22Rv1 (cell line): ENCODE measurements at regions not wholly inside any gene's neighbourhood (a gene's known extent, or its start where the extent isn't known, plus 50 kb on each side); places are given as distances from the start of the nearest gene placed in this dataset.
"Not testable (repeated sequence)": the region's sequence is repeated elsewhere in the genome, so short reads cannot be mapped to it uniquely, and the experiment has no call there.

ENCODE experiments used
- H3K27ac ChIP-seq: fragments of 450-650 bp; 2 replicates; pipeline ENCODE4 v1.5.1; 2017
- CTCF ChIP-seq: fragments of 450-650 bp; IDR thresholded peaks from 2 replicates; pipeline ENCODE4 v1.5.1; 2017; ENCODE audit warnings: mild to moderate bottlenecking
- ZFX ChIP-seq: fragments of 450-650 bp; IDR thresholded peaks from 2 replicates; pipeline ENCODE4 v1.6.1; 2017; ENCODE audit warnings: antibody characterized with exemption, borderline replicate concordance

- TF ChIP-seq ZFX: no peak
- TF ChIP-seq CTCF: no peak
- no peak overlapping the region for H3K27ac ChIP-seq
Measured at GRCh38 chr1:48073798-48074530, 76.8 kb upstream of the TRABD2B start.

- no peak for TF ChIP-seq ZFX
- no peak for TF ChIP-seq CTCF
- H3K27ac ChIP-seq: no peak overlapping the region
Measured at GRCh38 chr1:48071513-48071912, 74.3 kb upstream of the TRABD2B start.

GRCh38 chr1:48070396-48070750, 73.2 kb upstream of the TRABD2B start:
- no peak for TF ChIP-seq CTCF
- TF ChIP-seq ZFX: no peak
- no peak overlapping the region for H3K27ac ChIP-seq

- TF ChIP-seq CTCF (no peak), ZFX (no peak)
- no peak overlapping the region for H3K27ac ChIP-seq
Measured at GRCh38 chr1:48069662-48070395, 72.6 kb upstream of the TRABD2B start.

- TF ChIP-seq CTCF (no peak), ZFX (no peak)
- H3K27ac ChIP-seq: no peak overlapping the region
Measured at GRCh38 chr1:48068206-48068605, 71.0 kb upstream of the TRABD2B start.

DNA sequence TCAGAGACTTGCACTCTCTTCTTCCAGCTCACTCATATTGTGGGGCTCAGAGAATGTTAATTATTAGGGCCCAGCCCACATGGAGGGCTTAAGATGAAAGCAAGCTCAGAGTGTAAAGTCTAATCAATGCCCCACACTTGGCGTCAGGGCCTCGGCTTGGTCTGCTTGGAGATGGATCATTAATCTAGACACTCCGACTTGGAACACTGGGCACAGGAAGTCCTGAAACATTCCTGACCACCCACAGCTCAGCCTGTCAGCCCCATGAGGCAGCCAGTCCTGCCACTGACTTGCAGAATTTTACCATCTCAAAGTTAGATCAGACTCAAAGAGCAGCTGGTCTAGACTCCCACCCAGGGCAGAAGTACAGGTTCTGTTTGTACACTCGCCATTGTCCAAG, 69.8 kb upstream of the TRABD2B start:
- H3K27ac ChIP-seq: no peak overlapping the region
- no peak for TF ChIP-seq ZFX
- no peak for TF ChIP-seq CTCF

GRCh38 chr1:48064693-48065092, 67.5 kb upstream of the TRABD2B start:
- not testable (repeated sequence) for H3K27ac ChIP-seq

DNA sequence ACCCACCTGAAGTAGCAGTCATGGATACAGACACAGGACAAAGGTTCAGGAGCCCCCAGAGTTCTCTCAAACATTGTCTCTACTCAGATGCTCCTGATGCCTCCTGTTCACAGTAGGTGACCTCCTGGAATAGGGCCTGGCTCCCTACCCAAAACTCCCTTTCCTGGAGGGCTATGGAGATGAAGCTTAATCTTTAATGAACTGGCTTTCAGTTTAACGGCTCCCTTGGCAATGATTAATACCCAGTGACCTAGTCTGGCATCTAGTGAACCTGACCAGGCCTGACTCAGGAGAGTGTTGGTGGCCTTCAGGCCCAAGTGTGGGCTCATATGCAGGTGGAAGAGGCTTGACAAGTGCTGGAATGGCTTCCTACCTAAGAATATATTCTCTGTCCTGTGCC, 65.2 kb upstream of the TRABD2B start:
- H3K27ac ChIP-seq: no peak overlapping the region
- no peak for TF ChIP-seq ZFX
- no peak for TF ChIP-seq CTCF
